Thyroid gland (tissue), 4 donors: ENCODE measurements at regions not wholly inside any gene's neighbourhood (a gene's known extent, or its start where the extent isn't known, plus 50 kb on each side); places are given as distances from the start of the nearest gene placed in this dataset.

Source experiments
- DNase-seq, 2 donors: peaks; one replicate each; pipeline ENCODE4 v3.0.0-alpha.2; 2019
- H3K27ac ChIP-seq, 3 donors: fragments of 200-600 bp; sonication (generic); 1 replicate in 2 of 3; 2 replicates in 1 of 3; pipeline ENCODE4 v1.5.1; 2016 to 2019; ENCODE audit warnings: mild to moderate bottlenecking in 1 of 3, moderate library complexity in 1 of 3
- H3K27me3 ChIP-seq: fragments of 200-600 bp; sonication (generic); one replicate; pipeline ENCODE4 v1.5.1; 2019
- H3K36me3 ChIP-seq, 2 donors: fragments of 200-600 bp; sonication (generic); one replicate each; pipeline ENCODE4 v1.5.1; 2016 to 2019
- H3K4me1 ChIP-seq, 2 donors: fragments of 200-600 bp; sonication (generic); one replicate each; pipeline ENCODE4 v1.5.1; 2017 to 2019
- H3K4me3 ChIP-seq, 3 donors: fragments of 200-600 bp; sonication (generic); replicated peaks in 1 of 3; 1 replicate in 2 of 3; 2 replicates in 1 of 3; pipeline ENCODE4 v1.5.1; 2016; ENCODE audit warnings: mild to moderate bottlenecking in 1 of 3
- H3K9me3 ChIP-seq: fragments of 200-600 bp; sonication (generic); one replicate; pipeline ENCODE4 v1.5.1; 2017
- CTCF ChIP-seq, 6 experiments: fragments of 200-600 bp in 3 of 6; fragments of 450-650 bp in 3 of 6; sonication (generic) in 3 of 6; IDR thresholded peaks; one replicate each; pipeline ENCODE4 v1.5.1; 2016 to 2019; ENCODE audit warnings: antibody characterized with exemption in 6 of 6, mild to moderate bottlenecking in 2 of 6, inconsistent platforms in 1 of 6, moderate library complexity in 1 of 6
- POLR2A ChIP-seq, 2 donors: fragments of 450-650 bp; IDR thresholded peaks; one replicate each; pipeline ENCODE4 v1.6.1; 2017; ENCODE audit warnings: antibody characterized with exemption in 2 of 2, mild to moderate bottlenecking in 2 of 2, moderate library complexity in 1 of 2
- WGBS, 2 donors: methylation state at CpG; one replicate each; pipeline ENCODE4 v1.1.5; 2017; 5-methylcytosine and 5-hydroxymethylcytosine counted together
- intact Hi-C: fragments of 100-400 bp; cut with DNase I; formaldehyde crosslinking; loops from one replicate; pipeline ENCODE4 v1.15.1; 2023

- no peak for TF ChIP-seq POLR2A (IDR thresholded peaks at IDR 0.05)
- TF ChIP-seq CTCF (IDR thresholded peaks at IDR 0.05) = no peak
- intact Hi-C loops = no loop called here
- Histone ChIP-seq H3K9me3 (no peaks in the 10 kb centered on the region), H3K4me3 (no peak overlapping the region), H3K27ac (no peak overlapping the region), H3K27me3 (no peaks in the 10 kb centered on the region), H3K36me3 (no peaks in the 10 kb centered on the region), H3K4me1 (no peaks in the 10 kb centered on the region)
- 74 to 78% methylated on average over 1 of the region's 1 CpG for WGBS, 2 donors
- DNase-seq = no peak
Measured at GRCh38 chr2:155770516-155770915, 562.0 kb downstream of the NR4A2 start.

- Histone ChIP-seq H3K27me3 (no peaks in the 10 kb centered on the region), H3K4me3 (no peak overlapping the region), H3K27ac (no peak overlapping the region), H3K9me3 (no peaks in the 10 kb centered on the region), H3K4me1 (no peaks in the 10 kb centered on the region), H3K36me3 (no peaks in the 10 kb centered on the region)
- DNase-seq = no peak
- WGBS, 2 donors = 23 to 55% methylated on average over 6 to 8 of the region's 8 CpGs
- TF ChIP-seq CTCF (IDR thresholded peaks at IDR 0.05) (no peak), POLR2A (IDR thresholded peaks at IDR 0.05) (no peak)
- intact Hi-C loops = no loop called here
Measured at GRCh38 chr2:155766342-155767115, 566.0 kb downstream of the NR4A2 start.

- Histone ChIP-seq H3K9me3 (no peaks in the 10 kb centered on the region), H3K36me3 (no peaks in the 10 kb centered on the region), H3K27ac (no peak overlapping the region), H3K4me3 (no peak overlapping the region), H3K4me1 (no peaks in the 10 kb centered on the region), H3K27me3 (no peaks in the 10 kb centered on the region)
- DNase-seq = no peak
- TF ChIP-seq CTCF (IDR thresholded peaks at IDR 0.05) (no peak), POLR2A (IDR thresholded peaks at IDR 0.05) (no peak)
- intact Hi-C loops = no loop called here
Measured at GRCh38 chr2:155755481-155755880, 577.0 kb downstream of the NR4A2 start.

GRCh38 chr2:155748131-155748530 lies 584.4 kb downstream of the NR4A2 start:
- H3K36me3 ChIP-seq = no peaks in the 10 kb centered on the region
- H3K4me1 ChIP-seq = no peaks in the 10 kb centered on the region
- DNase-seq = no peak
- no peak for TF ChIP-seq POLR2A (IDR thresholded peaks at IDR 0.05)
- 40 to 62% methylated on average over 1 to 3 of the region's 4 CpGs for WGBS, 2 donors
- no peaks in the 10 kb centered on the region for H3K9me3 ChIP-seq
- H3K27me3 ChIP-seq = no peaks in the 10 kb centered on the region
- intact Hi-C loops = no loop called here
- H3K4me3 ChIP-seq = no peak overlapping the region
- no peak overlapping the region for H3K27ac ChIP-seq

GRCh38 chr2:155747531-155747930 lies 585.0 kb downstream of the NR4A2 start:
- TF ChIP-seq POLR2A (IDR thresholded peaks at IDR 0.05) = no peak
- no peak for TF ChIP-seq CTCF (IDR thresholded peaks at IDR 0.05)
- Histone ChIP-seq H3K36me3 (no peaks in the 10 kb centered on the region), H3K4me3 (no peak overlapping the region), H3K9me3 (no peaks in the 10 kb centered on the region), H3K27ac (no peak overlapping the region), H3K4me1 (no peaks in the 10 kb centered on the region), H3K27me3 (no peaks in the 10 kb centered on the region)
- 94% methylated on average over 3 of the region's 3 CpGs for WGBS, 2 donors
- intact Hi-C loops = no loop called here
- no peak for DNase-seq
